ENCODE measurements at regions not wholly inside any gene's neighbourhood (a gene's known extent, or its start where the extent isn't known, plus 50 kb on each side); places are given as distances from the start of the nearest gene placed in this dataset.

DNA sequence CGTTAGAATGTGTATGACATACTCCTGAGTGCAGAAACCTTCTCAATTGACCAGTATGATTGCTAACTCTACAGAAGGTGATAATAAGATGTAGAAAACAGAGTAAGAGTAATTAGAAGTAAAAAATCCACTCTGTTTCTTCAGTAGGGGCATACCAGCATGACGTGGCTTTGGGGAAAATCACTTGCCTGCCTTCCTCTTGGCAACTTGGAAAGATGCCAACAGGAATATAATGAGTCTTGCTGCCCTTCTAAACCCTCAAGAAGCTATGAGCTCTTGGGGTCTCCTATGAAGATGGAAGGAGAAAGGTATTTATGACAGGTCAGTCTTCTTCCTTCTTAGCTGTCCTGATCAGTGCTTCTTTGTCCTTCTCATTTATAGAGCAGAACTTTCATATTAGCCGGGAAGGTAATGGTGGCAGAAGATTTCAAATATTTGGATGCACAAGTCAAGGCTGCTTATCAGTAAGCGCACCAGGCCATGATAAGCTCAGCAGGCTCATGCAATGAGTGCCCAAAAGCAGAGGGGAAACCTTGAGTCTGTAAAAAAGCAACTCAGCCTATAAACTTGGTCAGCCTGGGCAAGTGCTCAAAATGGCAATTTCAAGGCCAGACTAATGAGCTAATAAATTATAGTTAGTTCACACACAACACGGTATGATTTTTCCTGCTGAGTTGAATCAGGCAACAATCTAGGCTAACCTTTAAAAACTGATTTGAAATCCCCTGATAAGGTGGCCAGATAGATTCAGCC, 69.7 kb upstream of the PPARGC1A start:
- DNase-seq (ENCODE audit: low read depth, low spot score): no peak
- Mint-ChIP-seq H3K36me3 (ENCODE audit: low read depth) (no peaks in the 10 kb centered on the region), H3K9me3 (peaks cover 3% of the 10 kb centered on the region), H3K27ac (ENCODE audit: unreplicated experiment) (no peak overlapping the region), H3K27me3 (ENCODE audit: low read depth) (peaks cover 3% of the 10 kb centered on the region), H3K4me3 (no peak overlapping the region), H3K4me1 (no peaks in the 10 kb centered on the region)
- TF ChIP-seq, protein P1, sequence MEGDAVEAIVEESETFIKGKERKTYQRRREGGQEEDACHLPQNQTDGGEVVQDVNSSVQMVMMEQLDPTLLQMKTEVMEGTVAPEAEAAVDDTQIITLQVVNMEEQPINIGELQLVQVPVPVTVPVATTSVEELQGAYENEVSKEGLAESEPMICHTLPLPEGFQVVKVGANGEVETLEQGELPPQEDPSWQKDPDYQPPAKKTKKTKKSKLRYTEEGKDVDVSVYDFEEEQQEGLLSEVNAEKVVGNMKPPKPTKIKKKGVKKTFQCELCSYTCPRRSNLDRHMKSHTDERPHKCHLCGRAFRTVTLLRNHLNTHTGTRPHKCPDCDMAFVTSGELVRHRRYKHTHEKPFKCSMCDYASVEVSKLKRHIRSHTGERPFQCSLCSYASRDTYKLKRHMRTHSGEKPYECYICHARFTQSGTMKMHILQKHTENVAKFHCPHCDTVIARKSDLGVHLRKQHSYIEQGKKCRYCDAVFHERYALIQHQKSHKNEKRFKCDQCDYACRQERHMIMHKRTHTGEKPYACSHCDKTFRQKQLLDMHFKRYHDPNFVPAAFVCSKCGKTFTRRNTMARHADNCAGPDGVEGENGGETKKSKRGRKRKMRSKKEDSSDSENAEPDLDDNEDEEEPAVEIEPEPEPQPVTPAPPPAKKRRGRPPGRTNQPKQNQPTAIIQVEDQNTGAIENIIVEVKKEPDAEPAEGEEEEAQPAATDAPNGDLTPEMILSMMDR (conservative IDR thresholded peaks at IDR 0.05): no peak

DNA sequence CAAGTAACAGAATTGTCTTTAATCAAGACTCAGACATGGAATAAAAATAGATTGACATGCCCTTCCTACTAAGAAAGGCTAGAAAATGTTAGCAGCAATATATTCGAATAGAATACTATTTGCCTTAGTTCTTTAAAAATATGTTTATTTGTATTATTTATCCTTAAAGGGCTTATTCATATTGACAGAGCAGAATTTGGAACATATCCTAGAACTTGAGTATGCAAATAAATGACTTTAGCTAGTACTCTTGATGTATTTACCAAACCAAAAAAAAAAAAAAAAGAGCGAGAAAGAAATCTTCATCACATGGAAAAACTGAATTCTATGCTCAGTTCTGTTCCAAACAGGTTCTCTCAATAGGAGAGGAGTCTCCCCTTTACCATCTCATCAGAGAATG, 68.9 kb upstream of the PPARGC1A start:
- no peaks in the 10 kb centered on the region for H3K9me3 Mint-ChIP-seq

DNA sequence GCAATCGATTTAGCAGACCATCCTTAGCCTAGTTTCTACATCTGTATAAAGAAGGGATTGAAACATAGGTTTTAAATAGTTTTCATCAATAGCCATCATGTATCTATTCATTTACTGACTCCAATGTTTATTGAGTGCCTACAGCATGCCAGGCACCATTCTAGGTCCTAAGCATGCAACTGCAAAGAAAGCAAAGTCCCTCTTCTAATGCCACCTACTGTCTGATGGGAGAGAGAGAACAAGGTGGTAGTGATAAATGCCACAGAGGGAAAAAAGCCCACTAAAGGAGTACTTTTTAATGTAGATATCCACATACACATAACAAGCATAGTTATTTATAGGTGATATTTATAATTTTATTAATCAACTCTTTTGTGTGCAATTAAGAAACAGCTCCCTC, 67.6 kb upstream of the PPARGC1A start:
- Mint-ChIP-seq H3K27ac (ENCODE audit: unreplicated experiment) (no peak overlapping the region), H3K4me3 (no peak overlapping the region), H3K4me1 (no peaks in the 10 kb centered on the region), H3K36me3 (ENCODE audit: low read depth) (no peaks in the 10 kb centered on the region), H3K27me3 (ENCODE audit: low read depth) (no peaks in the 10 kb centered on the region), H3K9me3 (no peaks in the 10 kb centered on the region)
- TF ChIP-seq, protein P1 (conservative IDR thresholded peaks at IDR 0.05): no peak
- no peak for DNase-seq (ENCODE audit: low read depth, low spot score)

More for the DNA sequence above, 68.9 kb upstream of the PPARGC1A start:
- Mint-ChIP-seq H3K36me3 (ENCODE audit: low read depth) (no peaks in the 10 kb centered on the region), H3K4me1 (no peaks in the 10 kb centered on the region), H3K27ac (ENCODE audit: unreplicated experiment) (no peak overlapping the region), H3K4me3 (no peak overlapping the region), H3K27me3 (ENCODE audit: low read depth) (peaks cover 2% of the 10 kb centered on the region)
- TF ChIP-seq, protein P1 (conservative IDR thresholded peaks at IDR 0.05): no peak
- no peak for DNase-seq (ENCODE audit: low read depth, low spot score)

DNA sequence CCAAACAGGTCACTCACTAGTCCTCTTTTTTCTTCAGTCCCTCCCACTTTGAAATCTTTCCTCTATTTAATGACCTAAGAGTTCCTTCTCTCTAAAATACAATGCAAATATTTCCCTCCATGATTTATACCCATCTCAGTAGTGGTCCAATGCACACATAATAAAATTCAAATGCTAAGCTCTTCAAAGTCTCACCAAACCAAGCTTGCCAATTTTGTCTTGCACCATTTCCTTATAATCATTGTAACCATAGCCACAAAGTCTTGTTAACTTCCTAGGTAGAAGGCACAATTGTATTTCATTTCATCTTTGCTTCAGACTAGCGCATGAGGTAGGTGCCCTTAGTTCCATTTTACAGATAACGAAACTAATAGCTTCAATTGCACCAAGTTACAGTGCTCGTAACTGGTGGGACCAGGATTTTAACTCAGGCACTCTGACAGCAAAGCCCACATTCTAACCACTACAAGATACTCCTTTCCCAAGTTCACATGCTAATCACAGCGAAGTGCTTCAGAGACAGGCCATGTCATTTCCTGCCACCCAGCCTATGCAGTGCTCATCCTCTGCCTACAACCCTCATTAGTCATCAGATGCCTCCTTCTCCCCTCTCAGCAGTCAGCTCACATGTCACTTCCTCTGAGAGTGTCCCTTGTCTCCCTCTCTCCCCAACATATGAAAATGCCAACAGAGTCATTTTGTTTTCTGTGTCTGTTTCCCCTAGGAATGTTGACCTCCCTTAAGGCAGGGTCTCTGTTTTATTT, 66.9 kb upstream of the PPARGC1A start:
- TF ChIP-seq, protein P1 (conservative IDR thresholded peaks at IDR 0.05): no peak
- H3K9me3 Mint-ChIP-seq: no peaks in the 10 kb centered on the region
- no peak for DNase-seq (ENCODE audit: low read depth, low spot score)
- no peaks in the 10 kb centered on the region for H3K36me3 Mint-ChIP-seq (ENCODE audit: low read depth)
- no peak overlapping the region for H3K4me3 Mint-ChIP-seq
- H3K27ac Mint-ChIP-seq (ENCODE audit: unreplicated experiment): no peak overlapping the region
- no peaks in the 10 kb centered on the region for H3K27me3 Mint-ChIP-seq (ENCODE audit: low read depth)
- no peaks in the 10 kb centered on the region for H3K4me1 Mint-ChIP-seq

- H3K9me3 Mint-ChIP-seq: peaks cover 3% of the 10 kb centered on the region
- no peak for DNase-seq (ENCODE audit: low read depth, low spot score)
- no peaks in the 10 kb centered on the region for H3K4me1 Mint-ChIP-seq
- TF ChIP-seq, protein P1 (conservative IDR thresholded peaks at IDR 0.05): no peak
- no peak overlapping the region for H3K4me3 Mint-ChIP-seq
- H3K27me3 Mint-ChIP-seq (ENCODE audit: low read depth): no peaks in the 10 kb centered on the region
- H3K36me3 Mint-ChIP-seq (ENCODE audit: low read depth): no peaks in the 10 kb centered on the region
- H3K27ac Mint-ChIP-seq (ENCODE audit: unreplicated experiment): no peak overlapping the region
Observed at GRCh38 chr4:23952258-23952657, 62.4 kb upstream of the PPARGC1A start.
